ENCODE measurements at regions not wholly inside any gene's neighbourhood (a gene's known extent, or its start where the extent isn't known, plus 50 kb on each side); places are given as distances from the start of the nearest gene placed in this dataset.

GRCh38 chr1:23639460-23640095 lies 52.0 kb upstream of the RPL11 start:
- TF ChIP-seq CTCF (IDR thresholded peaks at IDR 0.05) (no peak), POLR2AphosphoS5 (IDR thresholded peaks at IDR 0.05) (no peak), POLR2A (IDR thresholded peaks at IDR 0.05) (no peak), EP300 (IDR thresholded peaks at IDR 0.05) (no peak)
- Histone ChIP-seq H3K27me3 (no peaks in the 10 kb centered on the region), H3K4me3 (no peak overlapping the region), H3K36me3 (no peaks in the 10 kb centered on the region), H3K9me3 (no peaks in the 10 kb centered on the region), H3K27ac (no peak overlapping the region), H3K4me1 (peaks cover 31% of the 10 kb centered on the region)
- WGBS = 47% methylated on average over 6 of the region's 7 CpGs
- no peak for DNase-seq (ENCODE audit: low spot score in 2 of 2)

GRCh38 chr1:23638786-23639241 lies 52.8 kb upstream of the RPL11 start:
- WGBS = 25% methylated on average over 5 of the region's 5 CpGs
- no peaks in the 10 kb centered on the region for H3K9me3 ChIP-seq
- no peaks in the 10 kb centered on the region for H3K27me3 ChIP-seq
- H3K27ac ChIP-seq = no peak overlapping the region
- peaks cover 33% of the 10 kb centered on the region for H3K4me1 ChIP-seq
- DNase-seq (ENCODE audit: low spot score in 2 of 2) = no peak
- no peaks in the 10 kb centered on the region for H3K36me3 ChIP-seq
- TF ChIP-seq CTCF (IDR thresholded peaks at IDR 0.05) (no peak), EP300 (IDR thresholded peaks at IDR 0.05) (no peak), POLR2AphosphoS5 (IDR thresholded peaks at IDR 0.05) (no peak), POLR2A (IDR thresholded peaks at IDR 0.05) (no peak)
- no peak overlapping the region for H3K4me3 ChIP-seq

GRCh38 chr1:23638188-23638619 lies 53.4 kb upstream of the RPL11 start:
- H3K27me3 ChIP-seq = no peaks in the 10 kb centered on the region
- TF ChIP-seq POLR2AphosphoS5 (IDR thresholded peaks at IDR 0.05) (no peak), EP300 (IDR thresholded peaks at IDR 0.05) (no peak), CTCF (IDR thresholded peaks at IDR 0.05) (no peak), POLR2A (IDR thresholded peaks at IDR 0.05) (no peak)
- peak in 1 of 2 donors; percentile 74 for DNase-seq (ENCODE audit: low spot score in 2 of 2)
- H3K27ac ChIP-seq = peak overlapping the region; percentile 47
- no peaks in the 10 kb centered on the region for H3K9me3 ChIP-seq
- WGBS = 77% methylated on average over 4 of the region's 4 CpGs
- H3K4me3 ChIP-seq = no peak overlapping the region
- H3K4me1 ChIP-seq = peaks cover 33% of the 10 kb centered on the region
- no peaks in the 10 kb centered on the region for H3K36me3 ChIP-seq

- no peak overlapping the region for H3K4me3 ChIP-seq
- 95% methylated on average over 7 of the region's 7 CpGs for WGBS
- peak overlapping the region; percentile 69 for H3K27ac ChIP-seq
- TF ChIP-seq POLR2AphosphoS5 (IDR thresholded peaks at IDR 0.05) (no peak), EP300 (IDR thresholded peaks at IDR 0.05) (no peak), CTCF (IDR thresholded peaks at IDR 0.05) (no peak), POLR2A (IDR thresholded peaks at IDR 0.05) (no peak)
- no peaks in the 10 kb centered on the region for H3K27me3 ChIP-seq
- no peak for DNase-seq (ENCODE audit: low spot score in 2 of 2)
- peaks cover 33% of the 10 kb centered on the region for H3K4me1 ChIP-seq
- no peaks in the 10 kb centered on the region for H3K36me3 ChIP-seq
- no peaks in the 10 kb centered on the region for H3K9me3 ChIP-seq
These were observed 55.6 kb upstream of the RPL11 start for GRCh38 chr1:23636009-23636408.

GRCh38 chr1:23634840-23635651 lies 56.6 kb upstream of the RPL11 start:
- TF ChIP-seq EP300 (IDR thresholded peaks at IDR 0.05) (no peak), POLR2A (IDR thresholded peaks at IDR 0.05) (no peak), CTCF (IDR thresholded peaks at IDR 0.05) (peak; percentile 93)
- H3K4me1 ChIP-seq = peaks cover 33% of the 10 kb centered on the region
- H3K27ac ChIP-seq = peak overlapping the region; percentile 69
- H3K9me3 ChIP-seq = no peaks in the 10 kb centered on the region
- 29% methylated on average over 16 of the region's 17 CpGs for WGBS
- no peaks in the 10 kb centered on the region for H3K27me3 ChIP-seq
- H3K4me3 ChIP-seq = peak overlapping the region; percentile 43
- H3K36me3 ChIP-seq = no peaks in the 10 kb centered on the region
- DNase-seq (ENCODE audit: low spot score in 2 of 2) = peak in 1 of 2 donors; percentile 78

All from suprapubic skin (tissue), 4 donors.